ENCODE measurements at regions not wholly inside any gene's neighbourhood (a gene's known extent, or its start where the extent isn't known, plus 50 kb on each side); places are given as distances from the start of the nearest gene placed in this dataset.
"Not testable (repeated sequence)": the region's sequence is repeated elsewhere in the genome, so short reads cannot be mapped to it uniquely, and the experiment has no call there.

- Mint-ChIP-seq H3K27me3 (peaks cover 11 to 38% of the 10 kb centered on the region in 2 donors), H3K36me3 (peaks cover 21% of the 10 kb centered on the region), H3K9me3 (peaks cover 16% of the 10 kb centered on the region)
- not testable (repeated sequence) for H3K4me3 Mint-ChIP-seq; H3K4me1 Mint-ChIP-seq (ENCODE audit: low read depth in 2 of 2); H3K27ac Mint-ChIP-seq; ATAC-seq; DNase-seq (ENCODE audit: low spot score)
Measured at GRCh38 chr1:88623101-88623500, 61.0 kb upstream of the PKN2 start.

Measured in natural killer cell treated with Interleukin-12 subunit alpha and Interleukin-12 subunit beta and Interleukin-15 and Interleukin-18, amount 100 ng/mL, for 72 hours (primary cell).